ENCODE measurements at regions not wholly inside any gene's neighbourhood (a gene's known extent, or its start where the extent isn't known, plus 50 kb on each side); places are given as distances from the start of the nearest gene placed in this dataset.

DNA sequence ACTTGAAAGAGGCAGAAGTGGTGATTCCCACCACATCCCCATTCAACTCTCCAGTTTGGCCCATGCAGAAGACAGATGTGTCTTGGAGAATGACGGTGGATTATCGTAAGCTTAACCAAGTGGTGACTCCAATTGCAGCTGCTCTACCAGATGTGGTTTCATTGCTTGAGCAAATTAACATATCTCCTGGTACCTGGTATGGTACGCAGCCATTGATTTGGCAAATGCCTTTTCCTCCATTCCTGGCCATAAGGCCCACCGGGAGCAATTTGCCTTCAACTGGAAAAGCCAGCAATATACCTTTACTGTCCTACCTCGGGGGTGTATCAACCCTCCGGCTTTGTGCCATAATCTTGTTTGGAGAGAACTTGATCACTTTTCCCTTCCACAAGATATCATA lies 411.5 kb upstream of the SMIM21 start:
- no peak for DNase-seq

DNA sequence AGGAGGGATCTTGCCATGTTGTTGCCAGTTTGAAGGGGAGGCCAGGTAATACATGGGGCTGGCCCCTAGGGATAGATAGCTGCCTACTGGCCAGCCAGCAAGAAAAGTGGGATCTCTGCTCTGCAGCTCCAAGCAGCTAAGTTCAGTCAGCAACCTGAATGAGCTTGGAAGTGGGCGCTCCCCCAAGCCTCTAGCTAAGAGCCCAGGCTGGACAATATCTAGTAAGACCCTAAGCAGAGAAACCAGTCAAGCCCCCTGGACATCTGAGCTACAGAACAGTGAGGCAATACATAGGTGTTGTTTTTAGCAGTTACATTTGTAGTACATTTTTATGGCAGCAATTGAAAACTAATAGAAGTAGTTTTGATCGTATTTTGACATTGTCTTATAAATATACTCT lies 409.8 kb upstream of the SMIM21 start:
- DNase-seq, result no peak

GRCh38 chr18:75836516-75836915 lies 409.0 kb upstream of the SMIM21 start:
- no peak for DNase-seq

DNA sequence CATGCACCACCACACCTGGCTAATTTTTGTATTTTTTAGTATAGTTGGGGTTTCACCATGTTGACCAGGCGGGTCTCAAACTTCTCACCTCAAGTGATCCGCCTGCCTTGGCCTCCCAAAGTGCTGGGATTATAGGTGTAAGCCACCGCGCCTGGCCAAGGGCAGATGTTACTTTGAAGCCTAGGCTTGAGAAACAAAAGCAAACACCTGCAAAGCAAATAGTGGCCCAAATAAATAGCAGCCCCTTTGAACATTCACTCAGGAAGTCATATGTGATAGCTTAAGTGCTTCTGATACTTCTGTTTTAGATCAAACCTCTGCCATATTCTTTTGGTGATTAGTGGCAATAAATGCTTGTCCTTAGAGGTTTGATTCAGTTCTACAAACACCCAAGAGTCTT lies 404.5 kb upstream of the SMIM21 start:
- no peak for DNase-seq

GRCh38 chr18:75830828-75831227 lies 403.3 kb upstream of the SMIM21 start:
- peak; percentile 41 for DNase-seq

GRCh38 chr18:75829091-75829490 lies 401.6 kb upstream of the SMIM21 start:
- no peak for DNase-seq

DNA sequence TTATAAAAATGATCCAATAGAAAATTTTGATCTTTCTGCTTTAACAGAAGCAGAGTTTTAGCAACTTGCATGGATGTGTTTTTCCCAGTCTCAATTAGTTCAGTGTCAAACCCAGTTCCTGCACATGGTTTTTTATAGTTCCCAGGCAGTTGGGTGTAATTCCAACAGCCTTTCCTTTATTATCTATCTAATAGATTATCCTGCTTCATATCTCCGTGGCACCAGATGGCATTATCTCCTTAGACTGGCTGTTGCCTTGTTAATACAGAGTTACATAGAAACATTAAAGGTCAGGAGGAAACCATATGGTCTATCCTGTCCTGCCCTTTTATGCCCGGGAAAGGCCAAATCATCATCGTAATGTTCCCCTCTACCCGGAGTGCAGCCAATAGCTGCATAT lies 400.9 kb upstream of the SMIM21 start:
- no peak for DNase-seq

DNA sequence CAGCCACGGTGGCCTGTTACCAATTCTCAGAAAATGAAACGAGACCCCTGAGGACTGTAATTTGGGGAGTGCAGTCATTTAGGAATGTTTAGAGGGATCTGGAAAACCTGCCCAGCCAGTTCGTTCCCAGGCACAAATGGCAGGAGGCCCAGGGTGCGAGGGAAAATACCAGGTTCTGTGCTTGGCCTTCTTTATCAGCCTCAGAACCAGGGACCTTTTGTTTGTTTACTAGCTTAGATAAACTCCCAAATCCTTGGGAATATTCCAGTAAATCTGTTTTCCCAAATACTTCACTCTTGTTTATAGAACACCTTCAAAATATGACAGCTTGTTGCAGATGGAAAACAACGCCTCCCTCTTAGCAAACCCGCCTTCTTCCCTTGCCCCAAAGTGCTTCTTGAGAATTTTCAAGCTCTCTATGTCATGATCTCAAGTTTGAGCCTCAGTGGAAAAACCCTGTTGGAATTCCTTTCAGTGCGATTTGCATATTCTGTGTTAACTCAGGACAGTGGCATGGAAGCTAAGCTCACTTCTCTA lies 400.3 kb upstream of the SMIM21 start:
- no peak for DNase-seq

GRCh38 chr18:75824661-75825060 lies 397.2 kb upstream of the SMIM21 start:
- no peak for DNase-seq

- peak; percentile 79 for DNase-seq
These were observed 396.0 kb upstream of the SMIM21 start for GRCh38 chr18:75823471-75823870.

DNA sequence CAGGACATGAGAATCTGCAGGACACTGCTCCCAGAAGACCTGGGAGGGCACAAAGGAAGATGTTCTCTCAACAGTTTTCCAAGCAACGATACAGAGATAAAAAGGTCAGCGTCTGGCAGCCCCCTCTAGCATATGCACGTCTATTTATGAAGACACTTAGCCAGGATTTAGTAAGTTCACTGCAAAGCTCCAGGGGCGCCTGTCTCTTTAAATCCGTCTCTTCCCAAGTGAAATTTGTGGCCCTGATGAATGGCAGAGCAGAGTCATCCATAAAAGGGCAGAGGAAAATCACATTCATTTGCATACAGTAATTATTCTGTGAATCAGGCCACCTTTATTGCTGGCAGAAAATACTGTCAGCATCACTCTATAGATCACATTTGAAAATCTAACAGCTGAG lies 390.9 kb upstream of the SMIM21 start:
- DNase-seq, result no peak

DNA sequence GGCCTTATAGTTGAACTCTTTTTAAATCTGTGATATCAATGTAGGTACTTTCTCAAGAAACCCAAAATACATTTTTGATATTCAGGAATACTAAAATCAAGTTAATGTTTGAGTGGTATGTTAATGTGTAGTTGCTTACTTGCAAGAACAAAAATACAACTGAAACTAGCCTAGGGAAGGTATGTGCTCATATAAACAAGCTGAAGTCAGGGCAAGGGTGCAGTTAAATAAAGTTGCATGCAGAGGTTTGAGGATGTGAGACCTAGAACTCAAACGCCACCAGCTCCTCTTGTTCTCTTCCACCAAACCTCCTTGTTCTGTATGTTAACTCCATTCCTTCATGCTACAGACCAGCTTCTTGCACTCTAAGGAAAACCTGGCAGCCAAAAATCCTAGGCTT lies 388.3 kb upstream of the SMIM21 start:
- DNase-seq, result no peak

- DNase-seq, result no peak
These were observed 385.3 kb upstream of the SMIM21 start for GRCh38 chr18:75812761-75813160.

DNA sequence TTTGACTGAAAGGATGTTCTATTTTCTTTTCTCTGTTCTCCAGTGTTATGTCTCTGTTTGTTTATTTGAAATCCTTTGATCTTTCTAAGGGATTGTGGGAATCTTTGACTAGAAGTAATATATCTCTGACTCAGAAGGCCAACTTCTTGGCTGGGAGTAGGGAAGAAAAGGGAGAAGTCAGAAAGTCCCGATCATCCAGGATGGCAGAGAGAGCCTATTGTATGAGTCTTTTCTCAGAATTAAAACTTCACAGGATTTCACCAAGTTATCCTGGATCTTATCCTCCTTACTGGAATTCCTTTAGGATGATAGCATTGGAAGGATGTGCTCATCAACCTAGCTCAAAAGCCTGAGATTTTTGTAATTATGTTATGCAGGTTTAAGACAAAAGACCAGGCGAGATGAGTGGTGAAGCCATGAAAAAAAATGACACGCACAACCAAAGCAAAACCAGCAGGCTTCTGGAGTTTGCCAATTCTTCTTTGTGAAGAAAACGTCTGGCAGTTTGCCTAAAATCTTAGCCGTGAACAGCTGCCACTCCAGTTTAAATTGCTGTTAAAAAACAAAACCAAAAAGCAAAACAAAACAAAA lies 383.6 kb upstream of the SMIM21 start:
- no peak for DNase-seq

DNA sequence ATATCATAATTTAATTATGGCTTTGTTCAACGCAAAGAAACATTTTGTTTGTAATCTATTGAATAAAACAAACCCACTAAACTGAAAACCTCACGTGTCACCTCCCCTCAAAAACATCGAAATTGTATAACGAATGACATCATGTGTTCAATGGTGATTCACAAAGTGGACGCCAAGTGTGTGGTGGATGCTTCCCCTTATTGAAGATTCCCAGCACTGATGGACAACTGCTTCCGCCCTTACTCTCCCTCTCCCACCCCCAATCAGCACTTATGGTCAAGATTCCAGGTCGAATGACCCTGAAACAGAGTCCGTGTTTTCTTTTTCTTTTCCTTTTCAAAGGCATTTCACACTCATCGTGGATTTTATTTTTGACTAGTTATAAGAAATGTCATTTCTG lies 383.0 kb upstream of the SMIM21 start:
- DNase-seq, result no peak

DNA sequence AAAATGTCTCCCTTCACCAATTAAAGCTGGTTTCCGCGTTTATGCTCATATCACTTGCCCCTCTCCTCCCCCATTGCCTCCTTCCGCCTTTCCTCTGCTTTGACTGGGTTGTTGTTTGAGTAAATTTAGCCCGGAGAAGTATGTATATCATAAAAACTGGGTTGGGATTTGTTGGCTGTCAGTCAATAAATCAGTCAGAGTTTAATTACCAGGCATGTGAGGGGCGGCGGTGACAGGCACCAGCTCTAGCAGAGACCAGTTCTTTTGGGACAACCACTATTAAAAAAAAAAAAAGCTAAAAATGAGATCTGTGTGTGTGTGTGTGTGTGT lies 382.4 kb upstream of the SMIM21 start:
- no peak for DNase-seq

DNA sequence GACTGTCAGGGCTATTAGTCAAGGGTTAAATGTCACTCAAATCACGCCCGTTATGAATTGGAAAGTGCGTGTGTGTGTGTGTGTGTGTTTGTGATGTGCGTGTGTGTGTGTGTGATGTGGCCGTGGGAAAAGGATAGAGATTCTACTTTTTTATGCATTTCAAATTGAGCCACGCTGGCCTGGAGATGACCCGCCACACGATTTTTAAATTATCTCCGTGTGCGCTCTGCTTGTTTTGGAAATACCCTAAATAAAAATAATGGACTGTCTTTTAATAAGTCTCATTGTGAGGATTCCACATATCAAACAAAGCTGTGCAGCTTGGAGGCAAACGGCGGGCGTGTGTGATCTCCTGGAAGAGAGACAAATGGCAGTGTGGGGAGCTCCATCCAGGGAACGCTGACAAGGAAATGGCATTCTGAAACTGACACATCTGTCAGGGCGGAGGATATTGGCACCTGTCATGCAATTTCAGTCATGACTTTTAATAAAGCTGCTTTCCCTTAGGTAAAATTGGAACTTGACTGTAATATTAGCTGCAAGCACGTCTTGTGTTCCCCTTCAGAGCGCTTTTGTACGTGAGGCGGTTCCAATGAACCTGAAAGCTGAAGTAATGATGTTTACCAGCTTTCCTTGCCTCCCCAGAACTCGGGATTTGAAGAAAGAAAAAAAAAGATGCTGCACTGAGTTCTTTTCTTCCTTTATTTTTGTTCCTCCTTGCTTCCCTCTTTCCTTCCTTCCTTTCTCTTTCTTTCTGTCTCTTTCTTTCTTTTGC lies 381.8 kb upstream of the SMIM21 start:
- no peak for DNase-seq

DNA sequence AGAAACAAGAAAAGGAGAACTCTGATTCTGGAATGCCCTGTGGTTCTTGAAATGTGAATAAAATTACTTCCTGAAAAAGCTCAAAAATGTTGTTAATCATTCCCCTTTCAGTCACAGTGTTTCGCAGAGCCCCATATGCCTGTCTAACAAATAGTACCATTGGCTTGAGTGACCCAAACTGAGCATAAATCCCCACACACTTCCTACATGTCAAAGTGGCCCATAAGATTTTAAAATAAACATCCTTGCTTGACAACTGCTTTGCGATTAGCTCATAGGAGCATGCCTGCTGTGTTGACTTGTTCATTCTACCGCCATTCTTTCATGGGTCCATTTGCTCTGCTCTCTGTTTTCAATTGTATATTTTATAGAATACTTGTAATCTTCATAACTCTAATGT lies 377.8 kb upstream of the SMIM21 start:
- DNase-seq, result no peak

DNA sequence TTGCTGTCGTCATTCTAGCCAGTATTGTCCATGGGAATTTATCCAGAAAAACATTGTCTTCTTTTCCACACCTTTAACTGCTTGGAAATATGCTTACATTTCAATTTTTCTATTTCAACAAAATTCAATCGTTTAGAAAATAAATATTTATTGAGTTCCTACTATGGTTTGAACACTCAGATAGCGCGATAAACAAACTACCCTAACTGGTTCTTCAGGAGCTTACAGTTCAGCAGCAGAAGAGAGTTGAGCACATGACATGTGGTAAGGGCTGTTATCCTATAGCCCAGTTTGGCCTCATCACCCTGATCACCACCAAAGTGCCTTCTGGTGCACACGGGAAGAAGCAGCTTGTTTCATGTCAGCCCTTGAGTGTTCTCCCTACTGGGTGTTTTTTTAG lies 375.2 kb upstream of the SMIM21 start:
- DNase-seq, result no peak

GRCh38 chr18:75801178-75801577 lies 373.7 kb upstream of the SMIM21 start:
- no peak for DNase-seq

DNA sequence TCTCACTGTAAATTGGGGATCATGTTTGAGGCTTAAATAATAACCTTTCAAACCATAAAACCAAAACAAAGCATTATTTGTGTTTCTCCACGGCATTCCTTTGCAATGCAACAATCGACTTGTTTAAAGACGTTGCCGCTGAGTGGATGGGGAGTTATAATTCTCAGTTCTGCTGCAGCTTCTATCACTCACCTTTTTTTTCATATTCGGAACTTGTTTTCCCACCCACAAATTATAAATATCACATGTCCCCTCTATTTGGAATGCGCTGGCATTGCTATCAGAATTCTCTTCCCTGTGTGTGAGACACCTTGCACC lies 372.8 kb upstream of the SMIM21 start:
- DNase-seq, result no peak

GRCh38 chr18:75799449-75800330 lies 372.2 kb upstream of the SMIM21 start:
- DNase-seq, result no peak

DNA sequence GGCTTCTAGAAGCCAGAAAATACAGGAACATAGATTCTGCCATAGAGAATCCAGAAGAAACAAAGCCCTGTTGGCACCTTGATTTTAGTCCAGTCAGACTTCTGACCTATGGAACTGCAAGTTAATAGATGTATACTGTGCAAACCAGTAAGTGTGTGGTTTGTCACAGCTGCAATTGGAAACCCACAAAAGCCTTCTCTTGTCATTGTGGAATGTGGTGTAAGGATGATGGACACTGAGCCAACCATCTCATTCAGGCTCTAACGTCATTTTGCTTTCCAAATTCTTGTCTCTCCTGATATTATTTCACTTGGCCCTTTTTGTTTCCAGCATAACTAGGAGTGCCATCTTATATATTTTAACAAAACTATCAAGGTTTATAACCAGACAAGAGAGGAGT lies 369.5 kb upstream of the SMIM21 start:
- no peak for DNase-seq

- DNase-seq, result no peak
These were observed 363.3 kb upstream of the SMIM21 start for GRCh38 chr18:75790796-75791195.
